Epithelial cell of esophagus (primary cell): ENCODE measurements at regions not wholly inside any gene's neighbourhood (a gene's known extent, or its start where the extent isn't known, plus 50 kb on each side); places are given as distances from the start of the nearest gene placed in this dataset.

Experiments used
- DNase-seq: peaks from one replicate; pipeline ENCODE4 v3.0.0; 2010; ENCODE audit warnings: low read depth
- H3K4me3 ChIP-seq: 2 replicates; pipeline ENCODE4 v1.5.1; 2011; ENCODE audit warnings: mild to moderate bottlenecking, low read length, control low read depth
- TF ChIP-seq, protein P1 (sequence below): IDR thresholded peaks from 2 replicates; pipeline ENCODE4 v1.5.1; 2011; ENCODE audit warnings: low read depth, mild to moderate bottlenecking, low read length, control low read depth, inconsistent platforms; ENCODE audit not compliant: insufficient read depth; ENCODE audit errors: missing control alignments

DNA sequence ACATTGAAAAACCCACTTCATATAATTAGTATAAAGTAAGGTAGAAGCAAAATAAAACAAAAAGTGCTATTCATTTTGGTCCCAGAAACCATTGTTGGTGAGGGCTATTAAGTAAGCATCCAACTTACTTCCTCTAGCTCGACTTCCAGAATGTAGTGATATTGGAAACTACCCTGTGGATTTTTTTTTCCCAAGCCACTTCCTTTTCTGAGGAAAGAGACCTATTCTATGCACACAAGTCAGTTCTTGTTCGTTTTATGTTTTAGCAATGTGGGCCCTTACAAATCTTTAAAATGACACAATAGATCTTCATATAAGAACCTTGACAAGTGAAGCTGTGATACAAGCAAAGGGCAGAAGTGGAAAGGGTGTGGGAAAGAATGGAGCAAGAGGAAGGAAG, 402.0 kb upstream of the TBL1XR1 start:
- no peak overlapping the region for H3K4me3 ChIP-seq
- peak; percentile 66 for DNase-seq
- TF ChIP-seq, protein P1, sequence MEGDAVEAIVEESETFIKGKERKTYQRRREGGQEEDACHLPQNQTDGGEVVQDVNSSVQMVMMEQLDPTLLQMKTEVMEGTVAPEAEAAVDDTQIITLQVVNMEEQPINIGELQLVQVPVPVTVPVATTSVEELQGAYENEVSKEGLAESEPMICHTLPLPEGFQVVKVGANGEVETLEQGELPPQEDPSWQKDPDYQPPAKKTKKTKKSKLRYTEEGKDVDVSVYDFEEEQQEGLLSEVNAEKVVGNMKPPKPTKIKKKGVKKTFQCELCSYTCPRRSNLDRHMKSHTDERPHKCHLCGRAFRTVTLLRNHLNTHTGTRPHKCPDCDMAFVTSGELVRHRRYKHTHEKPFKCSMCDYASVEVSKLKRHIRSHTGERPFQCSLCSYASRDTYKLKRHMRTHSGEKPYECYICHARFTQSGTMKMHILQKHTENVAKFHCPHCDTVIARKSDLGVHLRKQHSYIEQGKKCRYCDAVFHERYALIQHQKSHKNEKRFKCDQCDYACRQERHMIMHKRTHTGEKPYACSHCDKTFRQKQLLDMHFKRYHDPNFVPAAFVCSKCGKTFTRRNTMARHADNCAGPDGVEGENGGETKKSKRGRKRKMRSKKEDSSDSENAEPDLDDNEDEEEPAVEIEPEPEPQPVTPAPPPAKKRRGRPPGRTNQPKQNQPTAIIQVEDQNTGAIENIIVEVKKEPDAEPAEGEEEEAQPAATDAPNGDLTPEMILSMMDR = no peak

DNA sequence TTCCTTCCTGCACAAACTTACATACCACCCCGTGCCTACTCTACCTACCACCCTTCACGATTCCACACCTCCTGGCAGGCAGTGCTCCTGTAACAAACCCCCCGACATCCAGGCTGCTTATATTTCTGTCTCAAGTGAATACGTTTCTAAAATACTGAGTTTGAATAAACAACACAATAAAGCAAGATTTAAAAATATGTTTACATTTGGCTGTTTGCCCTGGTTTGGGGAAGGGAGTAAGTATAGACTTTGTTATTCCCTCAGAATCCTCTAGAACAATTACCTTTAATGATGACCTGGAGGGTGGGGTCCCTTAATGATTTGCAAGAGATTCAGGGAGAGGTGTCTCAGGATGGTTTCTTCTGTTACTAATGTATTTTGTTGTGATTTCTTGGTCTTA, 402.6 kb upstream of the TBL1XR1 start:
- no peak overlapping the region for H3K4me3 ChIP-seq
- no peak for DNase-seq
- TF ChIP-seq, protein P1 = no peak

DNA sequence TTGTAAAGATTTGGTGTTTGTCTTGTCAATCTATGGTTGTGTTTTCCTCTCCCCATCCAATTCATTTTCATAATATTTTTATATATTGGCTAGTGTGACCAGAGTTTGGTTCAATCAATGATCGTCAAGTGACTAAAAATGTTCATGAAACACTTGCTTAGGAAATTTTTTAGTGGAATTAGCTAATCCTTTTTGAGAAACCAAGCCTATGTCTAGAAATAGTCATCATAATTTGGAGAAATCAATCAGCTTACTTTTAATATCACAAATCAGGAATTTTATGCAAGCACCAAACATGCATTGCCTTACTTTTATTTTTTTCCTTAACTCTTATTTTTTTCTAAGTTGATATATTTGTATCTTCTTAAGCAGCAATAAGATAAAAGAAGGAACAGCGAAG, 403.1 kb upstream of the TBL1XR1 start:
- no peak for DNase-seq
- TF ChIP-seq, protein P1 = no peak
- H3K4me3 ChIP-seq = no peak overlapping the region

DNA sequence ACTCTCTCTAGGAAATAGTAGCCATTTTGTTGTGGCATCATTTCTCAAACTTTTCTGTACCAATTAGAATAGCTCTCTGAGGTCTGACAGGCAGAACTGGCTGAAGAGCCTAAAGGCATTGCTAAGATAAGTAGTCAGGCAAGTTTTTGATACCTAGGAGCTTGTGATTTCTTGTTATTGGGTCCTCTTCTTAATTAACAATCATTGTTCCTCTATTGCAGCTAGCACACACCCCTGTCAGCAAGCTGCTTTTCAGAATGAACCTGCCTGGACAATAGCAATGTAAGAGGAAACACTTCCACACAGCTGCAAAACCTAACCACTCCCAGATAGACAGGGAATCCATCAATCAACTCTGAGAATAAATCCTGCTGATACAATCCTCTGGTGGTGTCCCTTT, 403.9 kb upstream of the TBL1XR1 start:
- H3K4me3 ChIP-seq = no peak overlapping the region
- peak; percentile 84 for DNase-seq
- TF ChIP-seq, protein P1 = no peak

DNA sequence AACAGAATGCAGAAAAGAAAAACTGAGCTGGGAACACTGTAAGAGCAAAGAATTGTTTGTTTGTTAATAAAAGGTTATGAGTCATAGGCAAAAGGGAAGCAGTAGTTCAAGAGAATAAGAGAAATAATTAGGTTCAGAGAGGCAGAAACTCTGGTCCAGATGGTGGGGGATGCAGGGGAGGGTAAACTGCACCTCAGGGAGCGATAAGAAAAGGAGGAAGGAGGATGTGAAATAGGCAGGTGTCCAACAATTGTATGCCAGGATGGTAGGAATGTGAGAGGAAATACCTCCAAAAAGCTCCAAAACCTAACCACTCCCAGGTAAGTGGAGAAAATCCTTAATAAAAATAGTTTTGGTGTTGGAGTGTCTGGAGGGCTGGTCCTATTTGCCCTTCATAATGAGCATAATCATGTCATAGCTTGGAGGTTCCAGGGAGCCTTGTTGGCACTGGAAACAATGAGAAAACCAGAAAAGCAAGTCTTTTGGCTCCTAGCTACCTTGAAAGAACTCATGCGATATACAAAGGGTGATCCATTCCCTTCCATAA, 405.4 kb upstream of the TBL1XR1 start:
- H3K4me3 ChIP-seq = no peak overlapping the region
- peak; percentile 45 for DNase-seq
- TF ChIP-seq, protein P1 = no peak

DNA sequence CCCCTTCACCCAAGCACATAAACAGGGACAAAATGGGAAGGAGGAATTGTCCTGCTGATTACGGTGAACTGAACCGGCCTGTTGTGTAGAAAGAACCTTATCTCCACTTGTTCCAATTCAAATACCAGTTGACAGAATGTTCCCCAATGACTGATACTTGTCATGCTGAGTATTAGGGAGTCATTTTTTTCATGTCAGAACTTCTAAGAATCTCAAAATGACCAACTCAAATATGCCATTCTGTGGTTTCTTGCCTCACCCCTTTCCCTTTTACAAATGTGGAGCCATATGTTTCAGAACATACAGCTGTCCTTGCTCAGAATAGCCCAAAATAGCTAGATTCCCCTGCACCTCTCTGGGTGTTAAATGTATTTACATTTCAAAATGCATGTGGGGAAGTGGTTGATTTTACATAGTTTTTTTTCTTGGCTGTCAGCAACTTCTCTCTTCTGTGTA, 405.9 kb upstream of the TBL1XR1 start:
- TF ChIP-seq, protein P1 = no peak
- DNase-seq = no peak

DNA sequence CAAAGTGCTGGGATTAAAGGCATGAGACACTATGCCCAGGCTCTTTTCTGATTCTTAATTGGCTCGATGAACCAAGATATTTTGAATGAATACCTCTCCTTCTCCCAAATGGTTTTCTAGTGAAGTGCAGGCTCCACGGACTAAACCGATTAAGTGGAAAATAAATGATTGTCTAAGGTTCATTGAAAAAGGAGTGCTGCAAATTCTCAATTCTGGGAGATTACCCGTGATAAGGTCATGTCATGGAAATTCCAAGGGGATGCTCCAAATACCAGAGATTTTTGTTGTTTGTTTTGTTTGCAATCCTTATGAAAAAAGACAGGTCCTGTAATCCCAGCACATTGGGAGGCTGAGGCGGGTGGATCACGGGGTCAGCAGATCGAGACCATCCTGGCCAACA, 406.9 kb upstream of the TBL1XR1 start:
- TF ChIP-seq, protein P1 = no peak
- no peak overlapping the region for H3K4me3 ChIP-seq
- DNase-seq = no peak

More for the DNA sequence above, 405.9 kb upstream of the TBL1XR1 start:
- H3K4me3 ChIP-seq = no peak overlapping the region
